ENCODE measurements at regions not wholly inside any gene's neighbourhood (a gene's known extent, or its start where the extent isn't known, plus 50 kb on each side); places are given as distances from the start of the nearest gene placed in this dataset.

- DNase-seq, result no peak
Observed at GRCh38 chr6:168744861-168745260, 303.9 kb downstream of the SMOC2 start.

GRCh38 chr6:168741942-168742782 is 301.2 kb downstream of the SMOC2 start:
- no peak for DNase-seq

GRCh38 chr6:168741305-168741704 is 300.3 kb downstream of the SMOC2 start:
- DNase-seq, result no peak

DNA sequence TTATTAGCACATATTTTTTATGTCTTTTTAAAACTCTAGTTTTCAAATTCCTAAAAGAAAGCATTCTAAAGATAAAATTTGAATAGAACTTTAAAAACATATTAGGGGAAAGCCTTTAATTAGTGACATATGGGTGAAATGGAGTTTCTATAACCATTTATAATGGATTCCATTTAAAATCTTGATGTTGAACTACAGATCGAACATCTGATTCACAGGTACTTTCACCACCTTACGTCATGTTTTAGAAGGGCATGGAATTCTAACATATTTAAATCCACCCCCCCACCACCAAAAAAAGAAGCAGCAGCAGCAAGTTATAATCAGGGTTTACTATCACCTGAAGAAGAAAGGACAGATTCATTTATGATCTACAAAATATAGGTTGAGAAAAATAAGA is 298.4 kb downstream of the SMOC2 start:
- no peak for DNase-seq

GRCh38 chr6:168737481-168737880 is 296.5 kb downstream of the SMOC2 start:
- no peak for DNase-seq

GRCh38 chr6:168737014-168737413 is 296.0 kb downstream of the SMOC2 start:
- no peak for DNase-seq

DNA sequence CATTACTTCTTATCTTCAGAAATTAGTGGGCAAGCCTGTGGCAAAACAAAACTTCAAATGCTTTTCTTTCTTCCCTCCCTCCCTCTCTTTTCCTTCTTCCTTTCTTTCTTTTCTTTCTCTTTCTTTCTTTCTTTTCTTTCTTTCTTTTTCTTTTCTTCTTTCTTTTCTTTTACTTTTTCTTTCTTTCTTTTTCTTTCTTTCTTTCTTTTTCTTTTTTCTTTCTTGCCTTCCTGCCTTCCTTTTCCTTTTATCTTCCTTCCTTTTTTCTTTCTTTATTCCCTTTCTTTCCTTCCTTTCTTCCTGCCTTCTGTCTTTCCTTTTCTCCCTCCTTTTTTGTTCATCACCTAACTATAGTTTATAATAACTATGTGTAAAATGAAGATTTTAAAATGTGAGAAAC is 295.1 kb downstream of the SMOC2 start:
- no peak for DNase-seq

- no peak for DNase-seq
Observed at GRCh38 chr6:168735268-168735949, 294.4 kb downstream of the SMOC2 start.

- no peak for DNase-seq
Observed at GRCh38 chr6:168734523-168734922, 293.5 kb downstream of the SMOC2 start.

GRCh38 chr6:168732676-168733075 is 291.7 kb downstream of the SMOC2 start:
- no peak for DNase-seq

DNA sequence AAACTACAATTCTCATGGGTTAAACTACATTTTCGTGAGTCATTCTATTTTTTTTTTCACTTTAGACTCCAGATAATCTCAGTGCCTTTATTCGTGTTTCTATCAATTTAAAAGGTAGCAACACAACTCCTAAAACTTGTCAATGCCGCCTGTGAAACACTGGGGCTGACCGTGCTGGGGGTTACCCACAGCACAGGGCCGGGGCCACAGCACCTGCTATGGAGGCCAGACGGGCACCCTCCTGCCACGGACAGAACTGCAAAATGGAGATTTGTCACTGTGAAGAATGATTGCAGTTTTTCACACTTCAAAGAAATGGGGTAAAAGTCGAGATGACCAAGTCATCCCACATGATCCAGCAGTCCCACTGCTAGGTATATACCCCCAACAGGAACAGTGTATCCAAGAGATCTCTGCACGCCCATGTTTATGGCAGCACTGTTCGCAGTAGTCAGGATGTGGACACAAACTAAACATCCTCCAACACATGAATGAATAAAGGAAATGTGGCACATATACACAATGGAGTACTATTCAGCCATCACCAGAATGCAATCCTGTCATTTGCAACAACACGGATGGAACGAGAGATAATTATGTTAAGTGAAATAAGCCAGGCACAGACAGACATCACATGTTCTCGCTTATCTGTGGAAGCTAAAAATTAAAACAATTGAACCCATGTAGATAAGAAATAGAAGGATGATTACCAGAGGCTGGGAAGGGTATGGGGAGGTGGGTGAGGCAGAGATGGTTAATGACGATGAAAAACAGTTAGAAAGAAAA is 290.1 kb downstream of the SMOC2 start:
- DNase-seq, result no peak

- DNase-seq, result no peak
Observed at GRCh38 chr6:168728056-168728455, 287.1 kb downstream of the SMOC2 start.

DNA sequence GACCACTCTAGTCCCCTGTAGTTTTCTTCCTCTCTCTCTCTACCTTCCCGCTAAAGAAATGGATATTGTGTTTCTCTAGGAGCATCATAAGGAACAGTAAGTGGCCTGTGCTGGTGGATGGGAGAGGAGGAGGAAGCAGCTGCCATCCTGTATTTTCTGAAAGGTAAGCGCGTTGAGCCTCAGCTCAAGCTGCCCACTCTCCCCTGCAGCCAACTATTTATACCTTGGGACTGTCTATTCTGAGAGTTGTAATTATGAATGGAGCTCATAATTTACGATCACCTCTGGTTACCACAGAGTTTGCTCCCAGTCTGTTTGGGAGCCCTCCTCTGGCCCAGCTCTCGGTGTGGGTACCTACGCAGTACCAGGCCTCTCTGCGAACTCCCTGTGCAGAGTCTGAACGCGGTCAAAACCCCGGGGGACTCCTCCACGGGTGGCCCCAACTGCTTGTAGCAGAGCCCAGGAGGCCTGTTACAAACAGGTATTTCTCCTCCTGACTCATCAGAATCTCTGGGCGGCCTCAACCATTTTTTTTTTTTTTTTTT is 285.4 kb downstream of the SMOC2 start:
- DNase-seq, result no peak

- DNase-seq, result no peak
Observed at GRCh38 chr6:168725802-168726201, 284.8 kb downstream of the SMOC2 start.

DNA sequence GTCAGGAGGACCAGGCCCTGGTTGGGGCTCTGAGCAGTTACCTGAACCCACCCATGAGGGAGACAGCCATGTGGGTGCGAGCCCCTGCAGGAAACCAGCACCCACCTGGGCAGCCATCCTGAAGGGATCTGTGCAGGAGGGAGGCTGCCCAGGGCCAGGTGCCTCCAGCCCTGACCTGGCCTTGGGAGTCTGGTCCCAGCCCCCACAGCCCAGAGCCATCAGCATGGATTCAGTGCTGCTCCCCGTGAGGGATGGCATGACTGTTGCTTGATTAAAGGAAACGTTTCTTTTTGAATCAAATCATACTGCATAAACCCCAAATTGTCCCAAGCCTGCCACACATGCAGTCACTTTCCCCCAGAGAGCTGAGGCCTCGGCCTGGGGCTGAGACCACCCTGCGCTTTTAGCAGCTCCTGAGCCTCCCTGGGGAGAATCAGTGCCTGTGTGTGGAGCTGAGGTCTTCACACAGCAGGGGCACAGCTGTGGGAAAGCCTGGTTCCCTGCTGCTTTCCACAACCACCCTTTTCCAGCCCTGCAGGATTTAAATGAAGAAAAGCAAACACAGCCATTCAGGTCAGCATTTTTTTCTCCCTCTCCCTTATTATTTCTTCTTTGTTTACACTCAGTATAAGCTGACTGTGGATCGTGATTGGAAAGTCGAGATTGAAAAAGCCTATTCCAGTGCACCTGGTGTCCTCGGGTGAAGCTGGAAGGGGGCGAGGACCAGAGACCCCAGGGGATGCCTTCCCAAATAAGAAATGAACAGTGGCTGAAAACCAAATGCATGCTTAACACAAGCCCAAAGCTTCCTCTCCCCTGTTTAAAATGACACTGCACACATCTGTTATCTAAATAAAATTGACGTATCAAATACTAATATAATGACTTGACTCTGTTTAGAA is 283.9 kb downstream of the SMOC2 start:
- no peak for DNase-seq

DNA sequence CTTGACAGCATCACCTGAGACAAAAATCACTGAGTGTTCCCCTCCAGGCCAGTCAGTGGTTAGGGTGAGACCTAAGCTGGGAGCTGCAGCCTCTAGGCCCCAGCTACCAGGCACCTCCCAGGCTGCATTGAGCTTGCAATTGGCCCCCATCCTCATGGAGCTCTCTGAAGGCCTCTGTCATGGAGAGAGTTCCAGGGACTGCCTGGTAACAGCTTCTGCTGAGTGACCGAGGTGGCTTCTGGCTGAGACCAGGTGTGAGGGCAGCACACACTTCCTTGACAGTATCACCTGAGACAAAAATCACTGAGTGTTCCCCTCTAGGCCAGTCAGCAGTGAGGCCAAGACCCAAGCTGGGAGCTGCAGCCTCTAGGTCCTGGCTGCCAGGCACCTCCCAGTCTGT is 283.0 kb downstream of the SMOC2 start:
- no peak for DNase-seq

GRCh38 chr6:168722397-168722796 is 281.4 kb downstream of the SMOC2 start:
- DNase-seq, result no peak

DNA sequence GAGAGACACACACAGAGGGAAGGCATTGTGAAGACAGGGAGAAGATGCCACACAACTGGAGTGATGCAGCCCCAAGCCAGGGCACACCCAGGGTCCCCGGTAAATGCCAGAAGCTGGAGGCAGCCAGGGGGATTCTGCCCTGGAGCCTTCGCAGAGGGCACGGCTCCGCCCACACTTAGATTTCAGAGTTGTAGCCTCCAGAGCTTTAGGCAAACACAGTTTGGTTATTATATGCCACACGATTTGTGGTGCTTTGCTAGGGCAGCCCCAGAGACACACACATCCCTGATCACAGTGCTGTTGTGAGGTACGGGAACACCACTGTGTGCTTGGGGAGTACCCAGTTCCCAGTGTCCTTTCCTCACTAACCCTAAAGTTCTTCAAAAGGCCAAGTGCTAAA is 280.6 kb downstream of the SMOC2 start:
- DNase-seq, result no peak

- DNase-seq, result no peak
Observed at GRCh38 chr6:168719901-168720300, 278.9 kb downstream of the SMOC2 start.

DNA sequence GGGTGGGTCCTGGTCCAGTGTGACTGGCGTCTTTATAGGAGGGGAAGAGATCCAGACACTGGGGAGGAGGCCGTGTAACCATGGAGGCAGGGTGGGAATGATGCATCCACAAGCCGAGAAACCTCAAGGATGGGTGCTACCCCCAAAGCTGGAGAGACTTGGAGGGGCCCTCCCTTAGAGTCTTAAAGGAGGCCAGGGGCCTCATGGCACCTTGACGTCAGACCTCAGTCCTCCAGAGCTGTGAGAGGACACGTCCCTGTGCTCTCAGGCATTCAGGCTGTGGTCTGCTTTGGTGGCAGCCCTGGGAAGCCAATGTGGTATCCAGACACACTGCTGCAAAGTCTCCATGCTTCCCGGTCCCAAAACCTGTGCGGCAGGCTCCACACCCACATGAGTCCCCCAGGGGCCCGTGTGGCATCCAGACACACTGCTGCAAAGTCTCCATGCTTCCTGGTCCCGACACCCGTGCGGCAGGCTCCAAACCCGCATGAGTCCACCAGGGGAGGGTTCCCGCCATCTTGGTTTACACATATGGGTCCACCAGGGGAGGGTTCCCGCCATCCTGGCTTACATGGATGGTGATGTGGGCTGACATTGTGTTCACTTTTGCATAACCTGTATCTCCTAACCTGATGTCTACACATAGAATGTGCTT is 278.0 kb downstream of the SMOC2 start:
- no peak for DNase-seq

All from right kidney (tissue), 1 donor.